Fibroblast of lung (primary cell): ENCODE measurements at regions not wholly inside any gene's neighbourhood (a gene's known extent, or its start where the extent isn't known, plus 50 kb on each side); places are given as distances from the start of the nearest gene placed in this dataset.

Experiments used
- EZH2 ChIP-seq: IDR thresholded peaks from 2 replicates; pipeline ENCODE4 v1.5.1; 2012; ENCODE audit warnings: low read length, control low read depth, mild to moderate bottlenecking; ENCODE audit errors: missing control alignments
- TF ChIP-seq, protein P1 (sequence below), 2 donors: IDR thresholded peaks in 1 of 2; conservative IDR thresholded peaks in 1 of 2; 1 replicate in 1 of 2; 2 replicates in 1 of 2; pipeline ENCODE4 v1.5.1; 2011 to 2012; ENCODE audit warnings: low read length in 2 of 2, control low read depth in 1 of 2, inconsistent platforms in 1 of 2, low read depth in 1 of 2, mild to moderate bottlenecking in 1 of 2

- TF ChIP-seq, protein P1, sequence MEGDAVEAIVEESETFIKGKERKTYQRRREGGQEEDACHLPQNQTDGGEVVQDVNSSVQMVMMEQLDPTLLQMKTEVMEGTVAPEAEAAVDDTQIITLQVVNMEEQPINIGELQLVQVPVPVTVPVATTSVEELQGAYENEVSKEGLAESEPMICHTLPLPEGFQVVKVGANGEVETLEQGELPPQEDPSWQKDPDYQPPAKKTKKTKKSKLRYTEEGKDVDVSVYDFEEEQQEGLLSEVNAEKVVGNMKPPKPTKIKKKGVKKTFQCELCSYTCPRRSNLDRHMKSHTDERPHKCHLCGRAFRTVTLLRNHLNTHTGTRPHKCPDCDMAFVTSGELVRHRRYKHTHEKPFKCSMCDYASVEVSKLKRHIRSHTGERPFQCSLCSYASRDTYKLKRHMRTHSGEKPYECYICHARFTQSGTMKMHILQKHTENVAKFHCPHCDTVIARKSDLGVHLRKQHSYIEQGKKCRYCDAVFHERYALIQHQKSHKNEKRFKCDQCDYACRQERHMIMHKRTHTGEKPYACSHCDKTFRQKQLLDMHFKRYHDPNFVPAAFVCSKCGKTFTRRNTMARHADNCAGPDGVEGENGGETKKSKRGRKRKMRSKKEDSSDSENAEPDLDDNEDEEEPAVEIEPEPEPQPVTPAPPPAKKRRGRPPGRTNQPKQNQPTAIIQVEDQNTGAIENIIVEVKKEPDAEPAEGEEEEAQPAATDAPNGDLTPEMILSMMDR (conservative IDR thresholded peaks at IDR 0.05 in 1 of 2, IDR thresholded peaks at IDR 0.05 in 1 of 2; ENCODE audit: low read depth in 1 of 2, low read length in 2 of 2), result no peak
- no peak for TF ChIP-seq EZH2
Observed at GRCh38 chr4:56218230-56218895, 168.9 kb downstream of the AASDH start.
